ENCODE measurements at regions not wholly inside any gene's neighbourhood (a gene's known extent, or its start where the extent isn't known, plus 50 kb on each side); places are given as distances from the start of the nearest gene placed in this dataset.

DNA sequence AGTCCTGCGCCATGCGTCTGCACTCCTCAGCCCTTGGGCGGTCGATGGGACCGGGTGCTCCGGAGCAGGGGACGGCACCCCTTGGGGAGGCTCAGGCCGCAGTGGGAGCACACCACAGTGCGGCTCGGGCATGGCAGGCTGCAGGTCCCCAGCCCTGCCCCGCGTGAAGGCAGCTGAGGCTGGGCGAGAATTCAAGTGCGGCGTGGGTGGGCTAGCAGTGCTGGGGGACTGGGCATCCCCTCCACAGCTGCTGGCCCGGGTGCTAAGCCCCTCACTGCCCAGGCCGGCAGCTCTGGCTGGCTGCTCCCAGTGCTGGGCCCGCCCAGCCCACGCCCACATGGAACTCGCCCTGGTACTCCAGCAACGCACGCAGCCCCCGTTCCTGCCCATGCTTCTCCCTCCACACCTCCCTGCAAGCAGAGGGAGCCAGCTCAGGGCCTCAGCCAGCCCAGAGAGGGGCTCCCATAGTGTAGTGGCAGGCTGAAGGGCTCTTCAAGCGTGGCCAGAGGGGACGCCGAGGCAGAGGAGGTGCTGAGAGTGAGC lies 198.3 kb upstream of the CNTNAP5 start:
- intact Hi-C loops (cut with micrococcal nuclease; ENCODE audit: unreplicated experiment) = no loop called here
- H3K4me3 Mint-ChIP-seq (ENCODE audit: low read depth, unreplicated experiment) = no peak overlapping the region
- H3K27me3 Mint-ChIP-seq (ENCODE audit: unreplicated experiment) = no peaks in the 10 kb centered on the region
- no TSS peak for BruUV-seq (replicated peaks)
- CTCF ChIA-PET = no interaction called here
- H3K9me3 Mint-ChIP-seq (ENCODE audit: low read depth, unreplicated experiment) = peaks cover 22% of the 10 kb centered on the region
- DNase-seq = no peak
- TF ChIP-seq CTCF (IDR thresholded peaks at IDR 0.05; ENCODE audit: unreplicated experiment) = no peak
- H3K4me1 Mint-ChIP-seq (ENCODE audit: low read depth, unreplicated experiment) = no peaks in the 10 kb centered on the region
- H3K27ac Mint-ChIP-seq (ENCODE audit: unreplicated experiment) = no peak overlapping the region
- H3K36me3 Mint-ChIP-seq (ENCODE audit: insufficient read depth, unreplicated experiment) = no peaks in the 10 kb centered on the region

DNA sequence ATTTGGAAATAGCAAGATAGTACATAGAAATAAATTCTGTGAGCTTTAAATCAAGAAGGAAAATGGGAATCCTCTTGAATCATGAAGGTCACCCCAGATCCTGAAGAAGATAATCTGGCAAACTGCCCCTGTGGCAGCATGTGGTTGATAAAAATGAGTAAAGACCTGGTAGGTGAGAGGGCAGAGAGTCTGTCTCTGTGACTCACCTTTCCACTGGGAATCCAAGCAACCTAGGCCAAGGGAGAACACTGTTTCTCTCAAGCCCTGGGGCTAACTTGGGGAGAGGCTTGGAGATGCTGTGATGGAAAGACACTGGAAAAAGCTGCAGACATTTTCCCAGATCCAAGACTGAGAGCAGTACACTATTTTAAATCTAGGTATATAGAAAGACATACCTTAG lies 185.8 kb upstream of the CNTNAP5 start:
- no peaks in the 10 kb centered on the region for H3K27me3 Mint-ChIP-seq (ENCODE audit: unreplicated experiment)
- no TSS peak for BruUV-seq (replicated peaks)
- no peak overlapping the region for H3K27ac Mint-ChIP-seq (ENCODE audit: unreplicated experiment)
- no peak for DNase-seq
- CTCF ChIA-PET = no interaction called here
- TF ChIP-seq CTCF (IDR thresholded peaks at IDR 0.05; ENCODE audit: unreplicated experiment) = no peak
- H3K9me3 Mint-ChIP-seq (ENCODE audit: low read depth, unreplicated experiment) = peaks cover 4% of the 10 kb centered on the region
- no peaks in the 10 kb centered on the region for H3K36me3 Mint-ChIP-seq (ENCODE audit: insufficient read depth, unreplicated experiment)
- intact Hi-C loops (cut with micrococcal nuclease; ENCODE audit: unreplicated experiment) = no loop called here
- no peak overlapping the region for H3K4me3 Mint-ChIP-seq (ENCODE audit: low read depth, unreplicated experiment)
- no peaks in the 10 kb centered on the region for H3K4me1 Mint-ChIP-seq (ENCODE audit: low read depth, unreplicated experiment)

- H3K4me1 Mint-ChIP-seq (ENCODE audit: low read depth, unreplicated experiment) = no peaks in the 10 kb centered on the region
- H3K36me3 Mint-ChIP-seq (ENCODE audit: insufficient read depth, unreplicated experiment) = no peaks in the 10 kb centered on the region
- no peak for DNase-seq
- no peak for TF ChIP-seq CTCF (IDR thresholded peaks at IDR 0.05; ENCODE audit: unreplicated experiment)
- CTCF ChIA-PET = no interaction called here
- no peak overlapping the region for H3K4me3 Mint-ChIP-seq (ENCODE audit: low read depth, unreplicated experiment)
- H3K9me3 Mint-ChIP-seq (ENCODE audit: low read depth, unreplicated experiment) = peaks cover 2% of the 10 kb centered on the region
- H3K27me3 Mint-ChIP-seq (ENCODE audit: unreplicated experiment) = no peaks in the 10 kb centered on the region
- intact Hi-C loops (cut with micrococcal nuclease; ENCODE audit: unreplicated experiment) = no loop called here
- H3K27ac Mint-ChIP-seq (ENCODE audit: unreplicated experiment) = no peak overlapping the region
- no TSS peak for BruUV-seq (replicated peaks)
Observed at GRCh38 chr2:123840016-123840415, 185.1 kb upstream of the CNTNAP5 start.

- CTCF ChIA-PET = no interaction called here
- BruUV-seq (replicated peaks) = no TSS peak
- Mint-ChIP-seq H3K36me3 (ENCODE audit: insufficient read depth, unreplicated experiment) (no peaks in the 10 kb centered on the region), H3K4me3 (ENCODE audit: low read depth, unreplicated experiment) (no peak overlapping the region), H3K27me3 (ENCODE audit: unreplicated experiment) (no peaks in the 10 kb centered on the region), H3K4me1 (ENCODE audit: low read depth, unreplicated experiment) (no peaks in the 10 kb centered on the region), H3K27ac (ENCODE audit: unreplicated experiment) (no peak overlapping the region), H3K9me3 (ENCODE audit: low read depth, unreplicated experiment) (peaks cover 2% of the 10 kb centered on the region)
- intact Hi-C loops (cut with micrococcal nuclease; ENCODE audit: unreplicated experiment) = no loop called here
- no peak for TF ChIP-seq CTCF (IDR thresholded peaks at IDR 0.05; ENCODE audit: unreplicated experiment)
- DNase-seq = no peak
Observed at GRCh38 chr2:123840574-123840973, 184.5 kb upstream of the CNTNAP5 start.

Data from Calu3 (cell line).